Muscle layer of colon (tissue), 2 donors: ENCODE measurements at regions not wholly inside any gene's neighbourhood (a gene's known extent, or its start where the extent isn't known, plus 50 kb on each side); places are given as distances from the start of the nearest gene placed in this dataset.

ENCODE experiments used
- H3K27ac ChIP-seq: one replicate; pipeline ENCODE4 v1.7.0; 2013; ENCODE audit warnings: low read depth, mild to moderate bottlenecking, low read length, moderate library complexity
- H3K27me3 ChIP-seq, 2 donors: one replicate each; pipeline ENCODE4 v1.7.0; 2013; ENCODE audit warnings: low read length in 2 of 2, mild to moderate bottlenecking in 2 of 2; ENCODE audit not compliant: insufficient read depth in 2 of 2, control insufficient read depth in 1 of 2
- H3K36me3 ChIP-seq: one replicate; pipeline ENCODE4 v1.7.0; 2013; ENCODE audit warnings: mild to moderate bottlenecking, low read length; ENCODE audit not compliant: insufficient read depth
- H3K4me1 ChIP-seq: one replicate; pipeline ENCODE4 v1.7.0; 2013; ENCODE audit warnings: mild to moderate bottlenecking, low read length; ENCODE audit not compliant: insufficient read depth
- H3K4me3 ChIP-seq, 2 donors: one replicate each; pipeline ENCODE4 v1.7.0; 2013; ENCODE audit warnings: low read length in 2 of 2, low read depth in 1 of 2, mild to moderate bottlenecking in 1 of 2, moderate library complexity in 1 of 2
- H3K9ac ChIP-seq: one replicate; pipeline ENCODE4 v1.7.0; 2013; ENCODE audit warnings: low read length
- H3K9me3 ChIP-seq: one replicate; pipeline ENCODE4 v1.7.0; 2013; ENCODE audit warnings: mild to moderate bottlenecking, low read length
- donor health status: abdominal sarcoma.
- donor health status: Adenocarcinoma of cecum.

GRCh38 chr12:115451780-115452736 is 768.1 kb upstream of the TBX3 start:
- Histone ChIP-seq H3K36me3 (no peaks in the 10 kb centered on the region), H3K27ac (no peak overlapping the region), H3K9ac (no peak overlapping the region), H3K9me3 (no peaks in the 10 kb centered on the region), H3K4me3 (no peak overlapping the region), H3K27me3 (peaks cover 4 to 22% of the 10 kb centered on the region in 2 donors), H3K4me1 (no peaks in the 10 kb centered on the region)

GRCh38 chr12:115451151-115451779 is 767.3 kb upstream of the TBX3 start:
- Histone ChIP-seq H3K9ac (no peak overlapping the region), H3K36me3 (no peaks in the 10 kb centered on the region), H3K4me1 (no peaks in the 10 kb centered on the region), H3K9me3 (no peaks in the 10 kb centered on the region), H3K27ac (no peak overlapping the region), H3K27me3 (peaks cover 4 to 22% of the 10 kb centered on the region in 2 donors), H3K4me3 (no peak overlapping the region)

GRCh38 chr12:115450710-115451109 is 766.7 kb upstream of the TBX3 start:
- Histone ChIP-seq H3K4me1 (no peaks in the 10 kb centered on the region), H3K9me3 (no peaks in the 10 kb centered on the region), H3K4me3 (no peak overlapping the region), H3K27me3 (peaks cover 4 to 22% of the 10 kb centered on the region in 2 donors), H3K36me3 (no peaks in the 10 kb centered on the region), H3K9ac (no peak overlapping the region), H3K27ac (no peak overlapping the region)

GRCh38 chr12:115450017-115450416 is 766.0 kb upstream of the TBX3 start:
- Histone ChIP-seq H3K27me3 (peaks cover 4 to 22% of the 10 kb centered on the region in 2 donors), H3K36me3 (no peaks in the 10 kb centered on the region), H3K9me3 (no peaks in the 10 kb centered on the region), H3K4me3 (no peak overlapping the region), H3K4me1 (no peaks in the 10 kb centered on the region), H3K9ac (no peak overlapping the region), H3K27ac (no peak overlapping the region)

- Histone ChIP-seq H3K27ac (no peak overlapping the region), H3K36me3 (no peaks in the 10 kb centered on the region), H3K9me3 (no peaks in the 10 kb centered on the region), H3K9ac (no peak overlapping the region), H3K4me1 (no peaks in the 10 kb centered on the region), H3K4me3 (no peak overlapping the region), H3K27me3 (peaks cover 4 to 22% of the 10 kb centered on the region in 2 donors)
These were observed 765.6 kb upstream of the TBX3 start for GRCh38 chr12:115449526-115449925.

GRCh38 chr12:115444346-115444745 is 760.4 kb upstream of the TBX3 start:
- no peaks in the 10 kb centered on the region for H3K9me3 ChIP-seq
- H3K4me1 ChIP-seq = no peaks in the 10 kb centered on the region
- H3K27ac ChIP-seq = no peak overlapping the region
- H3K27me3 ChIP-seq = no peaks in the 10 kb centered on the region
- no peaks in the 10 kb centered on the region for H3K36me3 ChIP-seq
- H3K4me3 ChIP-seq = no peak overlapping the region
- H3K9ac ChIP-seq = no peak overlapping the region

GRCh38 chr12:115443351-115443938 is 759.5 kb upstream of the TBX3 start:
- no peak overlapping the region for H3K9ac ChIP-seq
- no peak overlapping the region for H3K4me3 ChIP-seq
- H3K36me3 ChIP-seq = no peaks in the 10 kb centered on the region
- H3K27ac ChIP-seq = no peak overlapping the region
- no peaks in the 10 kb centered on the region for H3K9me3 ChIP-seq
- H3K4me1 ChIP-seq = no peaks in the 10 kb centered on the region
- H3K27me3 ChIP-seq = no peaks in the 10 kb centered on the region

- Histone ChIP-seq H3K4me1 (no peaks in the 10 kb centered on the region), H3K36me3 (no peaks in the 10 kb centered on the region), H3K9me3 (no peaks in the 10 kb centered on the region), H3K27me3 (no peaks in the 10 kb centered on the region), H3K27ac (no peak overlapping the region), H3K4me3 (no peak overlapping the region), H3K9ac (no peak overlapping the region)
These were observed 756.5 kb upstream of the TBX3 start for GRCh38 chr12:115440438-115440837.

GRCh38 chr12:115439008-115439601 is 755.1 kb upstream of the TBX3 start:
- Histone ChIP-seq H3K9me3 (no peaks in the 10 kb centered on the region), H3K4me1 (no peaks in the 10 kb centered on the region), H3K27me3 (no peaks in the 10 kb centered on the region), H3K4me3 (no peak overlapping the region), H3K9ac (no peak overlapping the region), H3K27ac (no peak overlapping the region), H3K36me3 (no peaks in the 10 kb centered on the region)

- Histone ChIP-seq H3K27ac (no peak overlapping the region), H3K4me3 (no peak overlapping the region), H3K27me3 (no peaks in the 10 kb centered on the region), H3K9me3 (no peaks in the 10 kb centered on the region), H3K4me1 (no peaks in the 10 kb centered on the region), H3K36me3 (no peaks in the 10 kb centered on the region), H3K9ac (no peak overlapping the region)
These were observed 754.3 kb upstream of the TBX3 start for GRCh38 chr12:115438314-115438713.

GRCh38 chr12:115437061-115437567 is 753.1 kb upstream of the TBX3 start:
- Histone ChIP-seq H3K27ac (no peak overlapping the region), H3K27me3 (no peaks in the 10 kb centered on the region), H3K4me1 (no peaks in the 10 kb centered on the region), H3K9ac (no peak overlapping the region), H3K4me3 (no peak overlapping the region), H3K36me3 (no peaks in the 10 kb centered on the region), H3K9me3 (no peaks in the 10 kb centered on the region)
